ENCODE measurements at regions not wholly inside any gene's neighbourhood (a gene's known extent, or its start where the extent isn't known, plus 50 kb on each side); places are given as distances from the start of the nearest gene placed in this dataset.

GRCh38 chr3:30418443-30418842 lies 188.0 kb upstream of the TGFBR2 start:
- TF ChIP-seq ZNF331 (CRISPR knock-in tag; IDR thresholded peaks at IDR 0.05; ENCODE audit: low read depth) (no peak), ZNF462 (CRISPR knock-in tag; IDR thresholded peaks at IDR 0.05) (no peak), NANOG (IDR thresholded peaks at IDR 0.05; ENCODE audit: borderline replicate concordance) (no peak), JUNB (IDR thresholded peaks at IDR 0.05; ENCODE audit: unreplicated experiment) (no peak), EZH2 (IDR thresholded peaks at IDR 0.05; ENCODE audit: low read depth, unreplicated experiment) (no peak), POLR2AphosphoS5 (IDR thresholded peaks at IDR 0.05; ENCODE audit: low read depth) (no peak), CREB1 (CRISPR knock-in tag; IDR thresholded peaks at IDR 0.05; ENCODE audit: low read depth) (no peak)
- Histone ChIP-seq H2AFZ (no peak overlapping the region), H3K79me2 (replicated peaks; ENCODE audit: insufficient read depth) (no peaks in the 10 kb centered on the region), H3K9me2 (ENCODE audit: insufficient read depth) (peaks cover 4% of the 10 kb centered on the region; the same call in 1 of the 2 replicates), H3F3A (replicated peaks; ENCODE audit: low read depth) (no peaks in the 10 kb centered on the region), H3K4me2 (no peak overlapping the region), H4K20me1 (replicated peaks; ENCODE audit: insufficient read depth) (no peaks in the 10 kb centered on the region), H3K27me3 (ENCODE audit: insufficient read depth) (no peaks in the 10 kb centered on the region), H3K36me3 (ENCODE audit: insufficient read depth) (no peaks in the 10 kb centered on the region), H3K4me1 (ENCODE audit: insufficient read depth) (no peaks in the 10 kb centered on the region), H3K4me3 (no peak overlapping the region), H3K27ac (ENCODE audit: low read depth) (no peak overlapping the region)
- no peaks in the 10 kb centered on the region for H3K36me3 Mint-ChIP-seq (ENCODE audit: low read depth)
- H3K27ac Mint-ChIP-seq = no peak overlapping the region
- no peak for DNase-seq (ENCODE audit: low spot score)
- no peaks in the 10 kb centered on the region for H3K27me3 Mint-ChIP-seq (ENCODE audit: insufficient read depth, low read depth, poor library complexity)
- H3K4me1 Mint-ChIP-seq = no peaks in the 10 kb centered on the region
- ATAC-seq = no peak
- H3K9me3 Mint-ChIP-seq = no peaks in the 10 kb centered on the region
- H3K4me3 Mint-ChIP-seq = no peak overlapping the region

- no peaks in the 10 kb centered on the region for H3K4me1 ChIP-seq (ENCODE audit: insufficient read depth)
- no peaks in the 10 kb centered on the region for H3K27me3 Mint-ChIP-seq (ENCODE audit: insufficient read depth, low read depth, poor library complexity)
- H4K20me1 ChIP-seq (replicated peaks; ENCODE audit: insufficient read depth) = no peaks in the 10 kb centered on the region
- H3K27me3 ChIP-seq (ENCODE audit: insufficient read depth) = no peaks in the 10 kb centered on the region
- TF ChIP-seq CREB1 (CRISPR knock-in tag; IDR thresholded peaks at IDR 0.05; ENCODE audit: low read depth) = no peak
- no peak for TF ChIP-seq ETS1 (IDR thresholded peaks at IDR 0.05)
- TF ChIP-seq ZNF331 (CRISPR knock-in tag; IDR thresholded peaks at IDR 0.05; ENCODE audit: low read depth) = no peak
- TF ChIP-seq JUNB (IDR thresholded peaks at IDR 0.05; ENCODE audit: unreplicated experiment) = no peak
- no peak for TF ChIP-seq STAT1 (IDR thresholded peaks at IDR 0.05; ENCODE audit: unreplicated experiment)
- no peak for TF ChIP-seq REST (IDR thresholded peaks at IDR 0.05; ENCODE audit: unreplicated experiment)
- no peak for TF ChIP-seq EZH2 (IDR thresholded peaks at IDR 0.05; ENCODE audit: low read depth, unreplicated experiment)
- H3K36me3 ChIP-seq (ENCODE audit: insufficient read depth) = no peaks in the 10 kb centered on the region
- no peak overlapping the region for H3K27ac Mint-ChIP-seq
- DNase-seq (ENCODE audit: low spot score) (no peak), ATAC-seq (no peak)
- H3K79me2 ChIP-seq (replicated peaks; ENCODE audit: insufficient read depth) = no peaks in the 10 kb centered on the region
- no peaks in the 10 kb centered on the region; the same call in 1 of the 2 replicates for H3K9me2 ChIP-seq (ENCODE audit: insufficient read depth)
- no peak overlapping the region for H3K27ac ChIP-seq (ENCODE audit: low read depth)
- H2AFZ ChIP-seq = no peak overlapping the region
- H3K36me3 Mint-ChIP-seq (ENCODE audit: low read depth) = no peaks in the 10 kb centered on the region
- H3K9me3 Mint-ChIP-seq = no peaks in the 10 kb centered on the region
- no peak overlapping the region for H3K4me2 ChIP-seq
- no peak overlapping the region for H3K4me3 Mint-ChIP-seq
- no peaks in the 10 kb centered on the region for H3K4me1 Mint-ChIP-seq
- no peaks in the 10 kb centered on the region for H3F3A ChIP-seq (replicated peaks; ENCODE audit: low read depth)
- no peak overlapping the region for H3K4me3 ChIP-seq
Observed at GRCh38 chr3:30421266-30421665, 185.1 kb upstream of the TGFBR2 start.

All from GM23338 (cell line).